ENCODE measurements at regions not wholly inside any gene's neighbourhood (a gene's known extent, or its start where the extent isn't known, plus 50 kb on each side); places are given as distances from the start of the nearest gene placed in this dataset.

- no peak for TF ChIP-seq SNAI2 (CRISPR knock-in tag; IDR thresholded peaks at IDR 0.05)
- no peak for TF ChIP-seq BACH2 (CRISPR knock-in tag; IDR thresholded peaks at IDR 0.05; ENCODE audit: borderline replicate concordance)
- no peak for TF ChIP-seq ZFP3 (CRISPR knock-in tag; IDR thresholded peaks at IDR 0.05)
- no peak for TF ChIP-seq CSDC2 (CRISPR knock-in tag; IDR thresholded peaks at IDR 0.05)
Measured at GRCh38 chr9:86655147-86655546, 292.2 kb downstream of the GAS1 start.
